B cell (primary cell): ENCODE measurements at regions not wholly inside any gene's neighbourhood (a gene's known extent, or its start where the extent isn't known, plus 50 kb on each side); places are given as distances from the start of the nearest gene placed in this dataset.

Experiments
- ATAC-seq: fragments of 200-7000 bp; cut with Tn5 transposase; one replicate; pipeline ENCODE4 v1.10.0; 2021; ENCODE audit warnings: low read depth, mild to moderate bottlenecking, moderate number of reproducible peaks, moderate library complexity
- CTCF ChIA-PET: fragments of 350-600 bp; sonication (Branson Sonifier 250); formaldehyde crosslinking; loops from one replicate; lab custom pipeline; 2021; ENCODE audit warnings: antibody characterized with exemption, inconsistent platforms; lab: Charles Lee
- POLR2A ChIA-PET: fragments of 350-600 bp; sonication (Branson Sonifier 250); formaldehyde crosslinking; loops from one replicate; lab custom pipeline; 2021; ENCODE audit warnings: antibody characterized with exemption; lab: Charles Lee
- DNase-seq: peaks from one replicate; pipeline ENCODE4 v3.0.0; 2013
- H2AFZ ChIP-seq: 2 replicates; pipeline ENCODE4 v1.6.1; 2012; ENCODE audit warnings: mild to moderate bottlenecking, low read depth, low read length; ENCODE audit not compliant: insufficient read depth, poor library complexity, severe bottlenecking
- H3K27ac ChIP-seq, 2 donors: 1 replicate in 1 of 2; 2 replicates in 1 of 2; pipeline ENCODE4 v1.5.1; 2012 to 2013; ENCODE audit warnings: low read length in 2 of 2, mild to moderate bottlenecking in 2 of 2, moderate library complexity in 1 of 2
- H3K27me3 ChIP-seq, 4 experiments: fragments of 200-600 bp in 1 of 4; sonication (generic) in 1 of 4; replicated peaks in 1 of 4; 1 replicate in 2 of 4; 2 replicates in 2 of 4; pipeline versions ENCODE4 v1.6.1 to v1.7.0; 2013 to 2016; ENCODE audit warnings: low read length in 3 of 4, mild to moderate bottlenecking in 2 of 4, mixed read lengths in 1 of 4, moderate library complexity in 1 of 4; ENCODE audit not compliant: insufficient read depth in 4 of 4, control insufficient read depth in 3 of 4; ENCODE audit errors: control extremely low read depth in 1 of 4
- H3K36me3 ChIP-seq, 2 experiments: replicated peaks in 1 of 2; 1 replicate in 1 of 2; 2 replicates in 1 of 2; pipeline versions ENCODE4 v1.6.1 to v1.7.1; 2013; ENCODE audit warnings: low read length in 1 of 2; ENCODE audit not compliant: insufficient read depth in 2 of 2, control insufficient read depth in 1 of 2; ENCODE audit errors: control extremely low read depth in 1 of 2, extremely low read depth in 1 of 2
- H3K4me1 ChIP-seq, 2 donors: fragments of 200-600 bp in 1 of 2; sonication (generic) in 1 of 2; 1 replicate in 1 of 2; 2 replicates in 1 of 2; pipeline versions ENCODE4 v1.5.1 to v1.6.1; 2013 to 2017; ENCODE audit warnings: low read length in 2 of 2; ENCODE audit not compliant: control insufficient read depth in 2 of 2, insufficient read depth in 2 of 2
- H3K4me2 ChIP-seq: replicated peaks from 2 replicates; pipeline ENCODE3; 2012; ENCODE audit warnings: mild to moderate bottlenecking, low read depth, low read length; ENCODE audit not compliant: poor library complexity, severe bottlenecking
- H3K4me3 ChIP-seq, 5 experiments: fragments of 200-600 bp in 1 of 5; sonication (generic) in 1 of 5; 1 replicate in 3 of 5; 2 replicates in 2 of 5; pipeline versions ENCODE4 v1.5.1 to v1.7.0; 2011 to 2016; ENCODE audit warnings: low read length in 4 of 5, mild to moderate bottlenecking in 4 of 5, low read depth in 2 of 5, control low read depth in 1 of 5, moderate library complexity in 1 of 5; ENCODE audit not compliant: insufficient read depth in 1 of 5; ENCODE audit errors: control extremely low read depth in 1 of 5, extremely low read depth in 1 of 5
- H3K79me2 ChIP-seq: fragments of 200-600 bp; sonication (generic); one replicate; pipeline ENCODE4 v1.6.0; 2016; ENCODE audit warnings: low read length; ENCODE audit not compliant: control insufficient read depth, insufficient read depth
- H3K9ac ChIP-seq: fragments of 200-600 bp; sonication (generic); 2 replicates; pipeline ENCODE4 v1.6.1; 2017; ENCODE audit warnings: mild to moderate bottlenecking, low read length, moderate library complexity
- H3K9me3 ChIP-seq, 3 donors: one replicate each; pipeline versions ENCODE4 v1.6.1 to v1.7.1; 2013; ENCODE audit warnings: low read length in 2 of 3; ENCODE audit not compliant: control insufficient read depth in 2 of 3, insufficient read depth in 1 of 3; ENCODE audit errors: control extremely low read depth in 1 of 3
- H4K20me1 ChIP-seq: 2 replicates; pipeline ENCODE4 v1.6.0; 2012; ENCODE audit warnings: mild to moderate bottlenecking, low read length; ENCODE audit not compliant: insufficient read depth, control insufficient read depth, poor library complexity, severe bottlenecking
- H3K27ac Mint-ChIP-seq: one replicate; pipeline ENCODE4 v1.8.0; 2021; ENCODE audit warnings: mixed read lengths
- H3K27me3 Mint-ChIP-seq: one replicate; pipeline ENCODE4 v1.8.0; 2021; ENCODE audit warnings: mixed read lengths
- H3K4me1 Mint-ChIP-seq: one replicate; pipeline ENCODE4 v1.8.0; 2021; ENCODE audit warnings: mixed read lengths
- H3K4me3 Mint-ChIP-seq: one replicate; pipeline ENCODE4 v1.8.0; 2021; ENCODE audit warnings: mixed read lengths
- H3K9me3 Mint-ChIP-seq: one replicate; pipeline ENCODE4 v1.8.0; 2022; ENCODE audit warnings: mixed read lengths; ENCODE audit not compliant: insufficient read depth
- EZH2 ChIP-seq: IDR thresholded peaks from 2 replicates; pipeline ENCODE4 v1.6.1; 2012; ENCODE audit warnings: borderline replicate concordance, low read depth, mild to moderate bottlenecking, moderate library complexity, low read length; ENCODE audit not compliant: insufficient read depth, poor library complexity, severe bottlenecking
- WGBS: methylation state at CpG from one replicate; pipeline ENCODE4 v1.1.5; 2013; ENCODE audit warnings: missing lambda C conversion rate; ENCODE audit not compliant: insufficient coverage; 5-methylcytosine and 5-hydroxymethylcytosine counted together
- intact Hi-C: fragments of 100-400 bp; cut with micrococcal nuclease; formaldehyde crosslinking; loops from one replicate; pipeline ENCODE4 v1.10.0; 2022
- TF ChIP-seq, protein P1 (sequence below): fragments of 200-600 bp; IDR thresholded peaks from one replicate; pipeline ENCODE4 v1.8.0; 2022; ENCODE audit warnings: antibody characterized with exemption, mild to moderate bottlenecking

GRCh38 chr13:31440132-31440531, 240.4 kb downstream of the B3GLCT start:
- Mint-ChIP-seq H3K4me3 (no peak overlapping the region), H3K27me3 (peaks cover 37% of the 10 kb centered on the region), H3K4me1 (no peaks in the 10 kb centered on the region), H3K9me3 (no peaks in the 10 kb centered on the region), H3K27ac (no peak overlapping the region)
- no peak overlapping the region for H3K4me3 ChIP-seq
- intact Hi-C loops = no loop called here
- no peaks in the 10 kb centered on the region for H3K36me3 ChIP-seq
- ChIA-PET POLR2A (no interaction called here), CTCF (no interaction called here)
- H2AFZ ChIP-seq = no peak overlapping the region
- H3K4me1 ChIP-seq = no peaks in the 10 kb centered on the region
- no peaks in the 10 kb centered on the region for H3K79me2 ChIP-seq
- no peak overlapping the region for H3K27ac ChIP-seq
- no peaks in the 10 kb centered on the region for H3K9me3 ChIP-seq
- DNase-seq = no peak
- no peak for ATAC-seq
- H4K20me1 ChIP-seq = no peaks in the 10 kb centered on the region
- TF ChIP-seq EZH2 = no peak
- TF ChIP-seq, protein P1, sequence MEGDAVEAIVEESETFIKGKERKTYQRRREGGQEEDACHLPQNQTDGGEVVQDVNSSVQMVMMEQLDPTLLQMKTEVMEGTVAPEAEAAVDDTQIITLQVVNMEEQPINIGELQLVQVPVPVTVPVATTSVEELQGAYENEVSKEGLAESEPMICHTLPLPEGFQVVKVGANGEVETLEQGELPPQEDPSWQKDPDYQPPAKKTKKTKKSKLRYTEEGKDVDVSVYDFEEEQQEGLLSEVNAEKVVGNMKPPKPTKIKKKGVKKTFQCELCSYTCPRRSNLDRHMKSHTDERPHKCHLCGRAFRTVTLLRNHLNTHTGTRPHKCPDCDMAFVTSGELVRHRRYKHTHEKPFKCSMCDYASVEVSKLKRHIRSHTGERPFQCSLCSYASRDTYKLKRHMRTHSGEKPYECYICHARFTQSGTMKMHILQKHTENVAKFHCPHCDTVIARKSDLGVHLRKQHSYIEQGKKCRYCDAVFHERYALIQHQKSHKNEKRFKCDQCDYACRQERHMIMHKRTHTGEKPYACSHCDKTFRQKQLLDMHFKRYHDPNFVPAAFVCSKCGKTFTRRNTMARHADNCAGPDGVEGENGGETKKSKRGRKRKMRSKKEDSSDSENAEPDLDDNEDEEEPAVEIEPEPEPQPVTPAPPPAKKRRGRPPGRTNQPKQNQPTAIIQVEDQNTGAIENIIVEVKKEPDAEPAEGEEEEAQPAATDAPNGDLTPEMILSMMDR = no peak
- no CpG with 5 or more reads among the region's 2 CpGs for WGBS
- H3K27me3 ChIP-seq = no peaks in the 10 kb centered on the region
- H3K9ac ChIP-seq = no peak overlapping the region
- no peak overlapping the region for H3K4me2 ChIP-seq

GRCh38 chr13:31441800-31442510, 242.2 kb downstream of the B3GLCT start:
- H4K20me1 ChIP-seq = no peaks in the 10 kb centered on the region
- no peak overlapping the region for H2AFZ ChIP-seq
- ATAC-seq (no peak), DNase-seq (no peak)
- no peaks in the 10 kb centered on the region for H3K79me2 ChIP-seq
- Mint-ChIP-seq H3K4me1 (no peaks in the 10 kb centered on the region), H3K27ac (no peak overlapping the region), H3K4me3 (no peak overlapping the region), H3K9me3 (no peaks in the 10 kb centered on the region), H3K27me3 (peaks cover 33% of the 10 kb centered on the region)
- no peaks in the 10 kb centered on the region for H3K4me1 ChIP-seq
- H3K36me3 ChIP-seq = no peaks in the 10 kb centered on the region
- H3K9me3 ChIP-seq = no peaks in the 10 kb centered on the region
- intact Hi-C loops = no loop called here
- no peaks in the 10 kb centered on the region for H3K27me3 ChIP-seq
- 88% methylated on average over 8 of the region's 9 CpGs for WGBS
- no peak overlapping the region for H3K27ac ChIP-seq
- H3K4me3 ChIP-seq = no peak overlapping the region
- H3K4me2 ChIP-seq = no peak overlapping the region
- CTCF ChIA-PET = interaction anchor here (1.0 to 1.3 kb wide), 3 partner anchors 8 to 18 kb away, joined by 3 to 6 read pairs (median 4); no protein-coding TSS in a partner anchor
- no peak overlapping the region for H3K9ac ChIP-seq
- TF ChIP-seq, protein P1 = no peak
- no peak for TF ChIP-seq EZH2
- POLR2A ChIA-PET = no interaction called here
